ENCODE measurements at regions not wholly inside any gene's neighbourhood (a gene's known extent, or its start where the extent isn't known, plus 50 kb on each side); places are given as distances from the start of the nearest gene placed in this dataset.

DNA sequence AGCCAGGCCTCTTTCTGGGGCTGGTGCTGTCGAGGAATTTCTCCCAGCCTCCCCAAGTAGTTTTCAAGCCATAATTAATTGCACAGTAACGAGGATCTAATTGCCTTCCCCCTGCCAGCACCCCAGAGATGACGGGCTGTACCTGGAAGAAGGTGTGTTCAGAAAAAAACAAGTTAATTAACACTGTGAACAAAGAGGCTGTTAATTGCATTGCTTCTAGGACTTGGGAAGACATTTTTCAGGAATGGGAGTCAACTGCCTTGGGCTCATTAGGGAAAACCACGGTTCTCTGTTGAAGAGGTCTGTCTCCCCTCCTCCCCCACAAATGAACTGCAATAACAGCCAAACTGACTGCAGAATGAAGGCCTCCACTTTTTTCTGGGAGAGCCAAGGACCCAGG is 176.7 kb downstream of the CCT6B start:
- TF ChIP-seq, protein P1, sequence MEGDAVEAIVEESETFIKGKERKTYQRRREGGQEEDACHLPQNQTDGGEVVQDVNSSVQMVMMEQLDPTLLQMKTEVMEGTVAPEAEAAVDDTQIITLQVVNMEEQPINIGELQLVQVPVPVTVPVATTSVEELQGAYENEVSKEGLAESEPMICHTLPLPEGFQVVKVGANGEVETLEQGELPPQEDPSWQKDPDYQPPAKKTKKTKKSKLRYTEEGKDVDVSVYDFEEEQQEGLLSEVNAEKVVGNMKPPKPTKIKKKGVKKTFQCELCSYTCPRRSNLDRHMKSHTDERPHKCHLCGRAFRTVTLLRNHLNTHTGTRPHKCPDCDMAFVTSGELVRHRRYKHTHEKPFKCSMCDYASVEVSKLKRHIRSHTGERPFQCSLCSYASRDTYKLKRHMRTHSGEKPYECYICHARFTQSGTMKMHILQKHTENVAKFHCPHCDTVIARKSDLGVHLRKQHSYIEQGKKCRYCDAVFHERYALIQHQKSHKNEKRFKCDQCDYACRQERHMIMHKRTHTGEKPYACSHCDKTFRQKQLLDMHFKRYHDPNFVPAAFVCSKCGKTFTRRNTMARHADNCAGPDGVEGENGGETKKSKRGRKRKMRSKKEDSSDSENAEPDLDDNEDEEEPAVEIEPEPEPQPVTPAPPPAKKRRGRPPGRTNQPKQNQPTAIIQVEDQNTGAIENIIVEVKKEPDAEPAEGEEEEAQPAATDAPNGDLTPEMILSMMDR (conservative IDR thresholded peaks at IDR 0.05; ENCODE audit: control insufficient read depth, insufficient read depth, low read depth, low read length): no peak
- DNase-seq (ENCODE audit: low read depth): no peak
- H3K4me3 ChIP-seq (ENCODE audit: control insufficient read depth, low read depth, low read length): no peak overlapping the region

DNA sequence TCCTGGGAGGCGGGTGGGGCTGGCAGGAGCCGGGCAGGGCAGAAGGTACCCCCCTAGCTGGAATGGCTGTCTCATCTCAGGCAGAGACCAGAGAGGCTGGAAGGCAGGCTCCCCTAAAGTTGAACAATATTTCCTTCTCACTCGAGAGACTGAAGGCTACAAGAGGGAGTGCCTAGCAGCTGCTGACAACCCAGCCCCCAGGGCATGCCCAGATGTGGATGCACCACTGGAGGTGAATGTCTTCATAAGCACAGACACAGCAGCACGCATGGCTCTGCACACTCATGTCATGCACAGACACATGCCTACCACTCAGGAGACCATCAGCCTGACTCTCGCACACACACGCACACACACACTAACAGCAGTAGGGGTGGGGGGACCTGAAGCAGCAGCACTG is 179.0 kb downstream of the CCT6B start:
- no peak overlapping the region for H3K4me3 ChIP-seq (ENCODE audit: control insufficient read depth, low read depth, low read length)
- TF ChIP-seq, protein P1 (conservative IDR thresholded peaks at IDR 0.05; ENCODE audit: control insufficient read depth, insufficient read depth, low read depth, low read length): no peak
- no peak for DNase-seq (ENCODE audit: low read depth)

GRCh38 chr17:34781571-34782108 is 179.6 kb downstream of the CCT6B start:
- TF ChIP-seq, protein P1 (conservative IDR thresholded peaks at IDR 0.05; ENCODE audit: control insufficient read depth, insufficient read depth, low read depth, low read length): no peak
- DNase-seq (ENCODE audit: low read depth): peak; percentile 1
- no peak overlapping the region for H3K4me3 ChIP-seq (ENCODE audit: control insufficient read depth, low read depth, low read length)

DNA sequence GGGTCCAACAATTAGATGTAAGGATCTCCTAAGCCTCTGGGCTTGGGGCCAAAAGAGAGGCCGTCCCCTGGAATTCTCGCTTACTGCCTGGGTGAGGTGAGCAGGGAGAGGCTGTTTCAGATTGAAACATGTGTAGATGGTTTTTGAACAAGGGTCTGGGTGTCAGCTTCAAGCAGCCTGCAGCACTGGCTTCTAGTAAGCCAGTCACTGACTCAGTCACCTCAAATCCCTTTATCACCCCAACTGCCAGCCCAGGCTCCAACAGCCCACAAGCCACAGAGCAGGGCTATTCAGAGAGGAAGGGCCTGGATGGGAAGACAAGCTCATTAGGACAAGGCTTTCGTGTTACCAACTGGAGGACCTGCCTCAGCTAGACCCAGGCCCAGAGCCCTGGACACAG is 180.2 kb downstream of the CCT6B start:
- TF ChIP-seq, protein P1 (conservative IDR thresholded peaks at IDR 0.05; ENCODE audit: control insufficient read depth, insufficient read depth, low read depth, low read length): no peak
- DNase-seq (ENCODE audit: low read depth): no peak

DNA sequence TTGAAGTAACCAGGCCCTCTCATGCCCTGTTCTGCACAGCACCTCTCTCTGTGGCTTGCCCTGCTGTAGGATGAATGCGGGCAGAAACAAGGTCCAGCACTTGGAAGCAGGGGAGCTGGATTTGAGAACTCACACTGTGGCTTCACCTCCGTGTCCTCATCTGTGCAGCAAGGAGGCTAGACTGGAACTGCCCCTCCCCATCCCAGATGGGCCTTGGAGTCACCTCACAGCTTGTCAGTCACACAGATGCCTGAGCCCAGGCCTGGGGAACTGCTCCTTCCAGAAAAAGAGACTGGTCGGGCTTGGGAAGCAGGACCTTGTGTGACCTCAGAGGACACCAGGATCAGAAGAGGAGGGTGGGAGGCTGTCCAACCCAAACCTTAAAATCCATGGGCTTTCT is 180.8 kb downstream of the CCT6B start:
- TF ChIP-seq, protein P1 (conservative IDR thresholded peaks at IDR 0.05; ENCODE audit: control insufficient read depth, insufficient read depth, low read depth, low read length): no peak
- DNase-seq (ENCODE audit: low read depth): no peak
- no peak overlapping the region for H3K4me3 ChIP-seq (ENCODE audit: control insufficient read depth, low read depth, low read length)

More for the DNA sequence above, 180.2 kb downstream of the CCT6B start:
- H3K4me3 ChIP-seq (ENCODE audit: control insufficient read depth, low read depth, low read length): no peak overlapping the region

GRCh38 chr17:34776456-34777443 is 184.5 kb downstream of the CCT6B start:
- TF ChIP-seq, protein P1 (conservative IDR thresholded peaks at IDR 0.05; ENCODE audit: control insufficient read depth, insufficient read depth, low read depth, low read length): no peak
- H3K4me3 ChIP-seq (ENCODE audit: control insufficient read depth, low read depth, low read length): no peak overlapping the region
- DNase-seq (ENCODE audit: low read depth): no peak

All from fibroblast of mammary gland (primary cell).